HG02938 (cell line): ENCODE measurements at regions not wholly inside any gene's neighbourhood (a gene's known extent, or its start where the extent isn't known, plus 50 kb on each side); places are given as distances from the start of the nearest gene placed in this dataset.

Source experiments
- ATAC-seq: cut with Tn5 transposase; IDR thresholded peaks from one replicate; pipeline ENCODE4 v1.9.1; 2021; ENCODE audit warnings: mild to moderate bottlenecking, moderate library complexity; ENCODE audit not compliant: unreplicated experiment

DNA sequence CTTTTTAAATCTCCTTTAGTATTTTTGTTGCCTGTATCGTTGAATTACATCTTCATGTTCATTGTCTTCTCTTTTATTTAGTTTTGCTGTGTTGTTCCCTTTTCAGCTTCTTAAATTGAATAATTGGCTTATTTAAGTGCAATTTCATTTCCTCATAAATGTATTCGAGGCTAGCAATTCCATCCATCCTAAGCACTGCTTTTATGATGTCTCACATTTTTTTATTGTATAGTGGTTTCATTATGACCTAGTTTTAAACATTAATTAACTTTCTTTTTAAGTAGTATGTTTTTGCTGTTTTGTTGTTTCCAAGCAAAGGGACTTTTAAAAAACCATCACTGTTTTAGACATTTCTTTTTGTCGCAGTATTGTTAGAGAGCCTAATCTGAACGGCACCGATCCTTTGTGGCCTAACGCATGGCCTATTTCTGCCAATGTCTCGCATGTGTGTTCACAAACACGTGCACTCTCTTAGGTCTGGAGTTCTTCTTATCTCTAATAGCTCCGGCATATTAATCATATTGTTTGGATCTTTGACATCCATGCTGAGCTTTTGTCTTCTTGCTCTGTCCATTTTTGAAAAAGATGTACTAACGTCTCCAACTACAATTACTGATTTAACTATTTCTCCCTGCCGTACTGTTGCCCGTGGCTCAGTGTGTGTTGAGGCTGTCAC, 59.6 kb upstream of the ZNF516 start:
- no peak for ATAC-seq

DNA sequence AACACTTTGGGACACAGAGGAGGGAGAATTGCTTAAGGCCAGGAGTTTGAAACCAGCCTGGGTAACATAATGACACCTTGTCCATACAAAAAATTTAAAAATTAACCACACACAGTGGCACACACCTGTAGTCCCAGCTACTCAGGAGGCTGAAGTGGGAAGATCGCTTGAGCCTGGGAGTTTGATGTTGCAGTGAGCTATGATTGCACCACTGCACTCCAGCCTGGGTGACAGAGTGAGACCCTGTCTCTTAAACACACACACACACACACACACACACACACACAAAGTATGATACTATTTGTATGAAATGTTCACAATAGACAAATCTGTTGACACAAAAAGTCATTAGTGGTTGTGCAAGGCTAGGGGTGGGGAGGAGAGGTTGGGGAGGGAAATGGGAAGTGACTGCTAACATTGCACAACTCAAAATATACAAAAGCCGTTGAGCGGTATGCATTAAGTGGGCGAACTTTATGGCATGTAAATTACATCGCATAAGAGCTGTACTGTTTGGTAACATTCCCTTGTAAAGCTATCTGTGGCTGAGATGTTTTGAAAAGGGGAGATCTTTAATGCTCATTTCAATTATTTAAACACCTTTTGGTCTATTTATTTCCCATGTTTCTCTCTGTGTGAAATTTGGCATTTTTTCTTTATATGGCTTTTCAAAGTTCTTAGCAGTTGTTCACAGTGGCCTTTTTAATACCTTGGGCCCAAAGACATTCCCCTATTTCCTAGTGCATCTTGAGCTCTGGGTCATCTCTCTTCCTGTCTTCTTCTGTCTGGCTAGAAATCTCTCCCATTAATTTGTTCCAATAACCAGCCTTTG, 58.9 kb upstream of the ZNF516 start:
- no peak for ATAC-seq

- ATAC-seq, result no peak
These were observed 53.5 kb upstream of the ZNF516 start for GRCh38 chr18:76548541-76548940.

GRCh38 chr18:76547296-76547695, 52.3 kb upstream of the ZNF516 start:
- ATAC-seq, result no peak

DNA sequence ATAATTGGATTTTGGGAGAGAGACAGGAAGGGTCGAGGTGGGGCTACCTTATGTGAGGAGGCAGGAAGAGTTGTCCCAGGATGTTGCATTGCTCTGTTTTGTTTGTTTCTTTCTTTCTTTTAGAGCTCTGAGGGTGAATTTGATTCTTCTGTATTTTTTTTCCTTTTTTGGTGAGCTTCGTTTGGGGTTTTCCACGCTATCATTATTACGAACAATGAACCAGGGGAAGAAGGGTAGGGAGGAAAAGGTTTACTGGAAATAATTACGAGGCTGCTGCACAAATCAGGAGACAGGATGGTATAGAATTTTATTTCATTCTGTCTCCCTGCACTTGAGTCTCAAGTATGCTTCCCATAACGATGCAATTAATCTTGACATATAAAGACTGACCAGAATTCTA, 51.4 kb upstream of the ZNF516 start:
- ATAC-seq, result no peak

GRCh38 chr18:76546088-76546435, 51.0 kb upstream of the ZNF516 start:
- no peak for ATAC-seq

- no peak for ATAC-seq
These were observed 50.5 kb upstream of the ZNF516 start for GRCh38 chr18:76545433-76546087.

DNA sequence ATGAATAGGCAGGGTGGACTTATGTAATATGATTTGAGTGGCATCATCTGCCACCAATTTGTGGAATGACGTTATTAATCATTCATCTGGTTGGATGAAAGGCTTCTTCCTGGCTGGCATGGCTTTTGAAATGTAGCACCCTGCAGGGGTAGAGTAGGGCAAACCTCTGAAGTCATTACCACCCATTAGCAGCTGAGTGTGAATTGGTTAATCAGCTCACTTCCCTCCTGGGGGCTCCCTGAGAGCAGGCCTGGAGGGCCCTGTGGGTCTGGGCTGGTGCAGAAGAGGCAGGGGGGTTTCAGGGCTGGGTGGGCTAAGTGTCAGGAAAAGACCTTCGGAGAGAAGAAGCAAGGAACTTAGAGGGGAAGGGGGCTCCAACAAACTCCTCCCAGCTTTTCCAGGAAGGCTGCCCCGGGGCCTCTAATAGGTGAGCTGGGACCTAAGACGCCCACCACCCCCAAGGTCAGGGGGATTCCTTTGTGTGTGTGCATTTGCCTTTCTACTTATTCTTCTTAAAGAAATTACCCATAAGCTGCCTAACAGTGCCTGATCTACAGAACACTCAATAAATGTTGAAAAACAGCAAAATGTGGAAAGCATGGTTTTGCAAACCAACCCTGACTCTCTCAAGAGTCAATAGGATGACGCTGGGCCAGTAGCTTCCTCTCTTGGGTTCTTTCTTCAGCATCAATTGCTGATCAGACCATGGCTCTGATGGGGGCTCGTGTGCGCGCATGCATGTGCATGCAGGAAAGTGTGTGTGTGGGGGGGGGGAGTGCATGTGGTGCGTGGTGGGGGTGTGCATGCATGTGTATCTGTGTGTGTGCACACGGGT, 49.7 kb upstream of the ZNF516 start:
- ATAC-seq, result no peak
